Neutrophil (primary cell): ENCODE measurements at regions not wholly inside any gene's neighbourhood (a gene's known extent, or its start where the extent isn't known, plus 50 kb on each side); places are given as distances from the start of the nearest gene placed in this dataset.

Experiments
- H3K27ac ChIP-seq: fragments of 200-600 bp; sonication (generic); 2 replicates; pipeline ENCODE4 v1.5.1; 2016; ENCODE audit warnings: mild to moderate bottlenecking, moderate library complexity
- H3K27me3 ChIP-seq: fragments of 200-600 bp; sonication (generic); 2 replicates; pipeline ENCODE4 v1.6.0; 2016; ENCODE audit warnings: mild to moderate bottlenecking
- H3K36me3 ChIP-seq: fragments of 200-600 bp; sonication (generic); 2 replicates; pipeline ENCODE4 v1.5.1; 2017
- H3K4me1 ChIP-seq, 2 experiments: fragments of 200-600 bp in 1 of 2; sonication (generic) in 1 of 2; 1 replicate in 1 of 2; 2 replicates in 1 of 2; pipeline versions ENCODE4 v1.5.1 to v1.6.1; 2013 to 2016; ENCODE audit warnings: low read depth in 1 of 2, low read length in 1 of 2, mild to moderate bottlenecking in 1 of 2, moderate library complexity in 1 of 2; ENCODE audit not compliant: control insufficient read depth in 1 of 2, insufficient read depth in 1 of 2
- H3K4me3 ChIP-seq, 2 experiments: fragments of 200-600 bp in 1 of 2; sonication (generic) in 1 of 2; 1 replicate in 1 of 2; 2 replicates in 1 of 2; pipeline ENCODE4 v1.5.1; 2013 to 2016; ENCODE audit warnings: low read depth in 1 of 2, low read length in 1 of 2, mild to moderate bottlenecking in 1 of 2, moderate library complexity in 1 of 2
- H3K9me3 ChIP-seq: fragments of 200-600 bp; sonication (generic); 2 replicates; pipeline ENCODE4 v1.5.1; 2016
- CTCF ChIP-seq: fragments of 200-600 bp; sonication (generic); IDR thresholded peaks from 2 replicates; pipeline ENCODE4 v1.5.1; 2016; ENCODE audit warnings: antibody characterized with exemption

- no peaks in the 10 kb centered on the region for H3K4me1 ChIP-seq
- no peak for TF ChIP-seq CTCF
- no peak overlapping the region for H3K27ac ChIP-seq
- no peaks in the 10 kb centered on the region for H3K9me3 ChIP-seq
- H3K4me3 ChIP-seq, result no peak overlapping the region
- no peaks in the 10 kb centered on the region for H3K36me3 ChIP-seq
- H3K27me3 ChIP-seq, result no peaks in the 10 kb centered on the region
Measured at GRCh38 chr6:21887231-21888185, 294.0 kb downstream of the SOX4 start.

- H3K4me1 ChIP-seq, result no peaks in the 10 kb centered on the region
- no peak for TF ChIP-seq CTCF
- no peaks in the 10 kb centered on the region for H3K9me3 ChIP-seq
- no peaks in the 10 kb centered on the region for H3K36me3 ChIP-seq
- no peak overlapping the region for H3K4me3 ChIP-seq
- H3K27ac ChIP-seq, result no peak overlapping the region
- H3K27me3 ChIP-seq, result no peaks in the 10 kb centered on the region
Measured at GRCh38 chr6:21891080-21891479, 297.5 kb downstream of the SOX4 start.

- no peaks in the 10 kb centered on the region for H3K4me1 ChIP-seq
- no peaks in the 10 kb centered on the region for H3K9me3 ChIP-seq
- no peak for TF ChIP-seq CTCF
- no peaks in the 10 kb centered on the region for H3K27me3 ChIP-seq
- no peak overlapping the region for H3K4me3 ChIP-seq
- no peak overlapping the region for H3K27ac ChIP-seq
- no peaks in the 10 kb centered on the region for H3K36me3 ChIP-seq
Measured at GRCh38 chr6:21893793-21894192, 300.2 kb downstream of the SOX4 start.

- H3K27me3 ChIP-seq, result no peaks in the 10 kb centered on the region
- H3K9me3 ChIP-seq, result no peaks in the 10 kb centered on the region
- no peak overlapping the region for H3K27ac ChIP-seq
- no peaks in the 10 kb centered on the region for H3K36me3 ChIP-seq
- no peak for TF ChIP-seq CTCF
- no peaks in the 10 kb centered on the region for H3K4me1 ChIP-seq
- no peak overlapping the region for H3K4me3 ChIP-seq
Measured at GRCh38 chr6:21895555-21895954, 302.0 kb downstream of the SOX4 start.

- Histone ChIP-seq H3K4me3 (no peak overlapping the region), H3K36me3 (no peaks in the 10 kb centered on the region), H3K4me1 (no peaks in the 10 kb centered on the region), H3K9me3 (no peaks in the 10 kb centered on the region), H3K27me3 (no peaks in the 10 kb centered on the region), H3K27ac (no peak overlapping the region)
- no peak for TF ChIP-seq CTCF
Measured at GRCh38 chr6:21898107-21898796, 304.7 kb downstream of the SOX4 start.
